Prostate gland (tissue), 2 donors: ENCODE measurements at regions not wholly inside any gene's neighbourhood (a gene's known extent, or its start where the extent isn't known, plus 50 kb on each side); places are given as distances from the start of the nearest gene placed in this dataset.

Experiments
- DNase-seq: peaks from one replicate; pipeline ENCODE4 v3.0.0-alpha.2; 2019; ENCODE audit warnings: low spot score
- H3K27ac ChIP-seq, 2 donors: fragments of 200-600 bp; sonication (generic); 2 replicates each; pipeline ENCODE4 v1.5.1; 2017 to 2019
- H3K27me3 ChIP-seq: fragments of 200-600 bp; sonication (generic); replicated peaks from 2 replicates; pipeline ENCODE4 v1.5.1; 2019; ENCODE audit not compliant: insufficient read depth
- H3K36me3 ChIP-seq, 2 donors: fragments of 200-600 bp; sonication (generic); 1 replicate in 1 of 2; 2 replicates in 1 of 2; pipeline versions ENCODE4 v1.5.1 to v1.8.1; 2017 to 2019
- H3K4me1 ChIP-seq: fragments of 200-600 bp; sonication (generic); replicated peaks from 2 replicates; pipeline ENCODE4 v1.5.1; 2019
- H3K4me3 ChIP-seq, 2 donors: fragments of 200-600 bp; sonication (generic); 2 replicates each; pipeline ENCODE4 v1.5.1; 2017 to 2019
- H3K9me3 ChIP-seq: fragments of 200-600 bp; sonication (generic); 2 replicates; pipeline ENCODE4 v1.5.1; 2017
- CTCF ChIP-seq, 4 experiments: fragments of 200-600 bp in 2 of 4; fragments of 450-650 bp in 2 of 4; sonication (generic) in 2 of 4; IDR thresholded peaks; 1 replicate in 3 of 4; 2 replicates in 1 of 4; pipeline ENCODE4 v1.5.1; 2016 to 2019; ENCODE audit warnings: antibody characterized with exemption in 4 of 4, mild to moderate bottlenecking in 2 of 4, moderate library complexity in 2 of 4
- POLR2A ChIP-seq: fragments of 450-650 bp; IDR thresholded peaks from one replicate; pipeline ENCODE4 v1.6.1; 2016; ENCODE audit warnings: antibody characterized with exemption, mild to moderate bottlenecking
- POLR2AphosphoS5 ChIP-seq: sonication (generic); formaldehyde crosslinking; IDR thresholded peaks from one replicate; pipeline ENCODE4 v1.6.1; 2017; ENCODE audit warnings: antibody characterized with exemption
- WGBS: methylation state at CpG from one replicate; pipeline ENCODE4 v1.1.5; 2018; 5-methylcytosine and 5-hydroxymethylcytosine counted together
- intact Hi-C: fragments of 100-400 bp; cut with DNase I; formaldehyde crosslinking; loops from one replicate; pipeline ENCODE4 v1.14.2; 2022

- Histone ChIP-seq H3K36me3 (no peaks in the 10 kb centered on the region), H3K4me3 (no peak overlapping the region), H3K27ac (no peak overlapping the region), H3K27me3 (no peaks in the 10 kb centered on the region), H3K4me1 (no peaks in the 10 kb centered on the region), H3K9me3 (no peaks in the 10 kb centered on the region)
- no peak for DNase-seq
- intact Hi-C loops: no loop called here
- TF ChIP-seq POLR2AphosphoS5: no peak
- WGBS: 73% methylated on average over 13 of the region's 13 CpGs
These were observed 201.0 kb downstream of the SIPA1L2 start for GRCh38 chr1:232428786-232429530.

- 63% methylated on average over 3 of the region's 3 CpGs for WGBS
- intact Hi-C loops: no loop called here
- no peak for DNase-seq
- Histone ChIP-seq H3K36me3 (no peaks in the 10 kb centered on the region), H3K4me3 (no peak overlapping the region), H3K9me3 (no peaks in the 10 kb centered on the region), H3K27me3 (no peaks in the 10 kb centered on the region), H3K27ac (no peak overlapping the region), H3K4me1 (no peaks in the 10 kb centered on the region)
- TF ChIP-seq CTCF (IDR thresholded peaks at IDR 0.05): no peak
- TF ChIP-seq POLR2A: no peak
- no peak for TF ChIP-seq POLR2AphosphoS5
These were observed 201.8 kb downstream of the SIPA1L2 start for GRCh38 chr1:232428036-232428645.

GRCh38 chr1:232426801-232427200, 203.1 kb downstream of the SIPA1L2 start:
- Histone ChIP-seq H3K27ac (no peak overlapping the region), H3K36me3 (no peaks in the 10 kb centered on the region), H3K4me1 (no peaks in the 10 kb centered on the region), H3K9me3 (no peaks in the 10 kb centered on the region), H3K4me3 (no peak overlapping the region), H3K27me3 (no peaks in the 10 kb centered on the region)
- intact Hi-C loops: no loop called here
- no peak for DNase-seq
- TF ChIP-seq POLR2AphosphoS5: no peak
- TF ChIP-seq CTCF (IDR thresholded peaks at IDR 0.05): no peak
- TF ChIP-seq POLR2A: no peak

- intact Hi-C loops: no loop called here
- 93% methylated on average over 15 of the region's 15 CpGs for WGBS
- DNase-seq: no peak
- Histone ChIP-seq H3K27me3 (no peaks in the 10 kb centered on the region), H3K4me1 (no peaks in the 10 kb centered on the region), H3K36me3 (no peaks in the 10 kb centered on the region), H3K27ac (no peak overlapping the region), H3K9me3 (no peaks in the 10 kb centered on the region), H3K4me3 (no peak overlapping the region)
- no peak for TF ChIP-seq POLR2AphosphoS5
- TF ChIP-seq CTCF (IDR thresholded peaks at IDR 0.05): no peak
- TF ChIP-seq POLR2A: no peak
These were observed 204.5 kb downstream of the SIPA1L2 start for GRCh38 chr1:232425421-232425820.

- WGBS: 67% methylated on average over 3 of the region's 3 CpGs
- no peak for DNase-seq
- intact Hi-C loops: no loop called here
- no peak overlapping the region for H3K4me3 ChIP-seq
- H3K27ac ChIP-seq: no peak overlapping the region
- no peaks in the 10 kb centered on the region for H3K36me3 ChIP-seq
- no peak for TF ChIP-seq CTCF (IDR thresholded peaks at IDR 0.05)
- TF ChIP-seq POLR2AphosphoS5: no peak
- TF ChIP-seq POLR2A: no peak
- no peaks in the 10 kb centered on the region for H3K27me3 ChIP-seq
- no peaks in the 10 kb centered on the region for H3K4me1 ChIP-seq
- no peaks in the 10 kb centered on the region for H3K9me3 ChIP-seq
These were observed 206.3 kb downstream of the SIPA1L2 start for GRCh38 chr1:232423591-232423990.
